ENCODE measurements at regions not wholly inside any gene's neighbourhood (a gene's known extent, or its start where the extent isn't known, plus 50 kb on each side); places are given as distances from the start of the nearest gene placed in this dataset.
"Not testable (repeated sequence)": the region's sequence is repeated elsewhere in the genome, so short reads cannot be mapped to it uniquely, and the experiment has no call there.

- not testable (repeated sequence) for TF ChIP-seq CTCF (conservative IDR thresholded peaks at IDR 0.05); EZH2 (IDR thresholded peaks at IDR 0.05; ENCODE audit: low read depth)
Measured at GRCh38 chr6:51055316-51055715, 236.6 kb downstream of the TFAP2B start.
